ENCODE measurements at regions not wholly inside any gene's neighbourhood (a gene's known extent, or its start where the extent isn't known, plus 50 kb on each side); places are given as distances from the start of the nearest gene placed in this dataset.
A peak's percentile ranks its signal among the peaks of the same experiment; 100 is the strongest.
"Not testable (repeated sequence)": the region's sequence is repeated elsewhere in the genome, so short reads cannot be mapped to it uniquely, and the experiment has no call there.

- ATAC-seq (no peak), DNase-seq (ENCODE audit: low spot score) (no peak)
- intact Hi-C loops (cut with DNase I), result no loop called here
These were observed 175.4 kb upstream of the CDKN3 start for GRCh38 chr14:54221432-54221803.

GRCh38 chr14:54221971-54222370, 174.8 kb upstream of the CDKN3 start:
- intact Hi-C loops (cut with DNase I), result no loop called here
- ATAC-seq, result no peak

DNA sequence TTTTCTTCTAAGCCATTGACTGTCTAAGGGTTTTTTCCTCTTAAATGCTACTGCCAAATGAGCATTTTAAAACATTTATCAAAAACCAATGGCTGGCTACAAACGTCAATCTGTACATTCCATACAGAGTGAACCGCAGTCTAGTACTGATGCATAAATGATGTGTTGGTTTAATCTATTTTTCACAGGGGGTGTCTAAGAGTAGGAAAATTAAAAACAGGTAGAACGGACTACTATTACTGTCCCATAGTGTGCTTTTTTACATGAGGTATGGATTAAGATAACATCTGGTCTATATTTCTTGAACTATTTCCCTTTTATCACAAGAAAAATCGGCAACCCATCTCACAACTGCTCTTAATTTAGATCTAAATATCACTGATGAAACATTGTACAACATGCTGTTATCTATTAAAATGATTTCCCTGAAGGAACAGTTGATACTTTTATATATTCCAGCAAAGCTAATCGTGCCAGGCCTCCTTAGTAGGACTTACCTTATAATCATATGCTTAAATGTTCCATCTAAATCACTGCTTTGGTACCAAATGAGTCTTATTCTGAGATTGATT, 172.9 kb upstream of the CDKN3 start:
- no peak for DNase-seq (ENCODE audit: low spot score)
- no peak for ATAC-seq
- intact Hi-C loops (cut with DNase I), result no loop called here

More at GRCh38 chr14:54221971-54222370, 174.8 kb upstream of the CDKN3 start:
- DNase-seq (ENCODE audit: low spot score), result no peak

DNA sequence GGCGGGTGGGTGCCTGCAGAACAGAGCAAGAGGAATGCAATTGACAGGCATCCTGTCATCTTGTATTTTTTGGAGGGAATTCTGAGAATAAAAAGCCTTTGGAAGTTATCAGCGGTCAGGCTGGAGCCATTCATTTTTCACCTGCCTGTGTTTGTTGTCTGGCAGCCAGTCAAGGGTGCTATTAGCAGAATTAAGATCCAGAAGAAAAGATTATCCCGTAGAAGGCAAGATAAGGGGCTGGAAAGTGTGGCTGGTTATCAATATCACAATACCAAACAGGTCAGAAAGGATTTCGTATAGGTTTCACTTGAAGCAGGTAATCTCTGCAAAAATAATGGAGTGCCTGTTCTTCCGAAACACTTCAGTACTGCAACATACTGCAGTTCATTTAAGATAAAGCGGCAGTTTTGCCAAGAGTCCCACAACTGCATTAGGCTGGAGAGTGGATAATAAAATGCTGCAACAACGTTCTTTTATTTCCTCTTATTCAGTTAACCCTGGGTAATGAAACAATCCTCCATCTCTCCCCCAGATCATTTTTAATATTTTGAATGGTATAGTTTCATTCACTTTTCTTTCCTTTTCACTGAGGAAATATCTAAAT, 171.2 kb upstream of the CDKN3 start:
- ATAC-seq (no peak), DNase-seq (ENCODE audit: low spot score) (no peak)
- intact Hi-C loops (cut with DNase I), result no loop called here

GRCh38 chr14:54226103-54226502, 170.7 kb upstream of the CDKN3 start:
- ATAC-seq, result no peak
- intact Hi-C loops (cut with DNase I), result no loop called here
- no peak for DNase-seq (ENCODE audit: low spot score)

DNA sequence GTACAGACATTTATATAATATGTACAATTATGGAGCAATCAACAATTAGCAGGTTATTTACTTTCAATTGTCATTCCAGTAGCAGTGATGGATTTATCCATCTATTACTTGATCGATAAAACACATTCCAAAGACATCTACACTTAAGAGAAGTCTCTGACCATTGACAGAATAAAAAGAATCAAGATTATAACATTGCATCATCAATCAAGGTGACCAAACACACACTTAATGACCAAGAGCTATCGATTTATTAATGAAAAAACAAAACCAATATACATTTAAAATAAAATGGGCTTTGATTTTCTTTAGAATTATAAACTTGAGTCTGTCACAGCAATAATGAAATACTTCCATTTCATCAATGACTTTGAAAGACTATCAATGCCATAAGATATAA, 170.2 kb upstream of the CDKN3 start:
- intact Hi-C loops (cut with DNase I), result no loop called here
- no peak for ATAC-seq
- no peak for DNase-seq (ENCODE audit: low spot score)

- intact Hi-C loops (cut with DNase I), result no loop called here
- DNase-seq (ENCODE audit: low spot score) (no peak), ATAC-seq (peak; percentile 44)
These were observed 167.7 kb upstream of the CDKN3 start for GRCh38 chr14:54229136-54229535.

DNA sequence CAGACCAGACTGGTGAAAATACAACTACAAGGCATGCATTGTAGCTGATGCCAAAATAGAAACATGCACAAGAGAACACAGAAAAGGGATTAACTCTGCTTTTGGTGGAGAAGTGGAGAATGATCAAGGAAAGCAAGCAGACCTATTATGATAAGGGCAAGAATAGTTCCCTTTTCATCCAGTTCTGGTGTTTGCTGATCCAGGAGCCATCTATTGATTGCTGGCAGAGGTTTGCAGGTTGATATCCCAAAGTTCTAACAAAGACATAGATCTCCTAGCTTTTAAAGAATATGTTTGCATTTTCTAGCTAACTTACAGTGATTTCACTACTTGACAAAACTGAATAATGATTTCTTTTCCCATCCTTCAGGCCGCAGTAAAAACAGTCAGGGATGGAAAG, 166.2 kb upstream of the CDKN3 start:
- no peak for DNase-seq (ENCODE audit: low spot score)
- intact Hi-C loops (cut with DNase I), result no loop called here
- ATAC-seq, result no peak

- DNase-seq (ENCODE audit: low spot score) (no peak), ATAC-seq (no peak)
- intact Hi-C loops (cut with DNase I), result no loop called here
These were observed 164.1 kb upstream of the CDKN3 start for GRCh38 chr14:54232735-54233134.

- intact Hi-C loops (cut with DNase I), result no loop called here
- DNase-seq (ENCODE audit: low spot score) (no peak), ATAC-seq (no peak)
These were observed 155.3 kb upstream of the CDKN3 start for GRCh38 chr14:54241517-54241916.

GRCh38 chr14:54251356-54251755, 145.5 kb upstream of the CDKN3 start:
- ATAC-seq (no peak), DNase-seq (ENCODE audit: low spot score) (no peak)
- intact Hi-C loops (cut with DNase I), result no loop called here

- DNase-seq (ENCODE audit: low spot score), result no peak
- ATAC-seq, result peak; percentile 66
- intact Hi-C loops (cut with DNase I), result no loop called here
These were observed 144.6 kb upstream of the CDKN3 start for GRCh38 chr14:54252072-54252730.

DNA sequence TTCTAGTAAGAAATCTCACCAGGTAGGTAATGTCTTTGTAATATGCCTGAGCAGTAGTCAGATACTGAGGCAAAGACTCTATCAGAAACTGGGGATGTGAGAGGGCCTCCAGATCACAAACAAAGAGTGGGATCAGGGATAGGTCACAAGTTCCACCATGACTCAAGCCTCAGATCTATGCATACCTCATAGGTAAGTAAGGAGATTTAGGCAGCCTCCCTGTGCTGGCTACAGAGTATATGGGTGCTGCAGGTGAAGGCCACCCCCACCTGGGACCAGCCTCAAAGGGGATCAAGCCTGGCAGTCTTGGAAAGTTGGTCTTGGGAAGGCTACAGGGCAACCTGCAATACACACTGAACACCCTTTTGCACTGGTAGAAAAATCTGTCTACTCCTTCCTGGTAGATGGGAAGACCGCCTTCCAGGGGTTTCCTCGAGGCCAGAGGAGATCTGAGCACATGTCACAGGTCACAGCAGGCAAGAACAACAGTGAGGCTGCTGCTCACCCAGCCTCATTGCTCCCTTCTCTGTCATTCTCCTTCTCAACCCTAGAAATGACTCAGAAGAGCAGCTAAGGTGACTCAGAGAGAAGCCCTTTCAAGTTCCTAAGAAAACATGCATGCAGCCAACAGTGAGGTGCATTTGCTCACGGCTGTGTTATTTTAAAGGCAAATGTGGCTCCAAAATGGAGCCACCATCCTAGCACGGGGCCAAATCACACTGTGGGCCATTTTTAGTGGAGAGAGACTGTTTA, 143.4 kb upstream of the CDKN3 start:
- intact Hi-C loops (cut with DNase I), result no loop called here
- DNase-seq (ENCODE audit: low spot score) (no peak), ATAC-seq (no peak)

- DNase-seq (ENCODE audit: low spot score), result no peak
- intact Hi-C loops (cut with DNase I), result no loop called here
- ATAC-seq, result no peak
These were observed 140.7 kb upstream of the CDKN3 start for GRCh38 chr14:54256156-54256555.

DNA sequence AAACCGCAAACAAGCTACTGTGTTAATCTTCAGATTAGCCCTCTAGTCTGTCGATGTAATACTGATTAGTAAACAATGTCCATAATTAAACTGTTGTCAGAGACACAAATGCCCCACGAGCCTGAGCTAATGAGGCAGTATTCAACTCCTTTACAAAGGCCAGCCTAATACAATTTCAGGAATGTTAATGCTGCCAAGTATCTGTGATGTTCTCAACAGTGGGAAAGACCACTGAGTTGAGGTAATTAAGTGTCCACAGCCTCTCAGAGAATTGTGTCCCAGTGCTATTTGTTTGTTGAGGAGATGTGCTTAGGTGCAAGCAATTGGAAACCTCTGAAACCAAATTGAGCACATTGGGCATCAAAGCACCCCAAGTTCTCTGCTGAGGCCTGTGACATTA, 139.4 kb upstream of the CDKN3 start:
- DNase-seq (ENCODE audit: low spot score) (no peak), ATAC-seq (no peak)
- intact Hi-C loops (cut with DNase I), result no loop called here

DNA sequence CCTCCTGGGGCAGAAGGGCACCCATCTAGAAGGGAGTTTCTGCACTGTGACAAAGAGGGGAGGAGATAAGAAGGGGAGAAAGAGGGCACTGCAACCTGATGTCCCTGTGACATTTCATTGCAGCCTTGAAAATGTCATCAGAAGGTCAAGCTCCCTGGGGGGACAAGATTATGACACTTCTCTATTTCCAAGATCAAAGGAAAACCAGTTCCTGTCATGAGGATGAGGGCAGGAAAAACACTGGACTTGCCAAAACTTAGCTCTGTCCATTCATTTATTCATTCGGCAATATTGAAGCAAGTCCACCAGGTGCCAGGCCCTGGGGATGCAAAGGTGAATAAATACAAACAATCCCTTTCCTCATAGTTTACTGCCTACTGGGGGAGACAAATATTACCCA, 138.4 kb upstream of the CDKN3 start:
- no peak for ATAC-seq
- intact Hi-C loops (cut with DNase I), result no loop called here

DNA sequence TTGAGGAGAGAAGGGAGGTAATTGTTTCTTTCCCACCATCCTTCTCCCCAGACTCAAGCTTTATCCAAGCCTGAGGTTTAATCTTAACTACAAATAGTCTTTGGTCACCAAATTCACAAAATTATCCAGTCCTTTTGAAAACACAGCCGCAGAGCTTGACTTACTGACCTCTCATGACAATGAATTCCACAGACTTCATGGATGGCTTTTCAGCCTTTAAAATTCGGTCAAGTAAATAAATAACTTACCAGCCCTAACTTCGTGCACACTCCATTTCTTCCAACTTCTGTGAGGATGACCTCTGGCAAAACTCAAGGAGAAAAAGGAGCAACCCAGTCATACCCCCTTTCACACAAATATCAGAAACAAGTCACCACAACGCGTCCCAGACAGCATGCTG, 137.0 kb upstream of the CDKN3 start:
- no peak for DNase-seq (ENCODE audit: low spot score)
- intact Hi-C loops (cut with DNase I), result no loop called here
- no peak for ATAC-seq

More for the DNA sequence above, 138.4 kb upstream of the CDKN3 start:
- DNase-seq (ENCODE audit: low spot score), result no peak

DNA sequence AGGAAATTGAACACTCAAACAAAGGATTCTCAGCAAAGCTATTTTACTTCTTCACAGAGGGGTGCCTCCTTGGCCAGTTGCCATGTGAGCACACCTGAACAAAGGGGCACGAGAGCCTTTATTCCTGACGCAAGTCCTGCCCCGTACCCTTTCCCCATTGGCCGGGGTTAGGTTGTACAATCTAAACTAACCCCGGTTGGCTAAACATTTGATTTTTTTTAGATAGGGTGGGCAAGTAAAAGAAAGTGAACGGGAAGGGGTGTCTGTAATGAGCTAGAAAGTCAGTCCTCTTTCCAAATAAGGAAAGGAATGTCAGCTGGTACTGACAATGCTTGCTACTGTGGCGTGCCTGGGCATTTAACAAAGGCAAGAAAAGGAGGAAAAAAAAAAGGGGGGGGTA, 135.5 kb upstream of the CDKN3 start:
- intact Hi-C loops (cut with DNase I), result no loop called here
- no peak for ATAC-seq
- no peak for DNase-seq (ENCODE audit: low spot score)

DNA sequence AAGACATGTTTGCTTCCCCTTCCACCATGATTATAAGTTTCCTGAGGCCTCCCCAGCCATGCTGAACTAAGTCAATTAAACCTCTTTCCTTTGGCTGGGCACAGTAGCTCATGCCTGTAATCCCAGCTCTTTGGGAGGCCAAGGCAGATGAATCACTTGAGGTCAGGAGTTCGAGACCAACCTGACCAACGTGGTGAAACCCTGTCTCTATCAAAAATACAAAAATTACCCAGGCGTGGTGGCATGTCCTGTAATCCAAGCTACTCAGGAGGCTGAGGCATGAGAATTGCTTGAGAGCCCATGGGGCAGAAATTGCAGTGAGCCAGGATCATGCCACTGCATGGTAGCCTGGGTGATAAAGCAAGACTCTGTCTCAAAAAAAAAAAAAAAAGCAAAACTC, 130.2 kb upstream of the CDKN3 start:
- ATAC-seq; DNase-seq (ENCODE audit: low spot score); intact Hi-C loops (cut with DNase I): not testable (repeated sequence)

- DNase-seq (ENCODE audit: low spot score) (no peak), ATAC-seq (no peak)
- intact Hi-C loops (cut with DNase I), result no loop called here
These were observed 129.6 kb upstream of the CDKN3 start for GRCh38 chr14:54267172-54267571.

Measured in sciatic nerve (tissue), 2 donors.